GM13977 (cell line): ENCODE measurements at regions not wholly inside any gene's neighbourhood (a gene's known extent, or its start where the extent isn't known, plus 50 kb on each side); places are given as distances from the start of the nearest gene placed in this dataset.

Experiments
- DNase-seq: peaks from one replicate; pipeline ENCODE4 v3.0.0; 2012; ENCODE audit warnings: low spot score
- in situ Hi-C: fragments of 300-500 bp; cut with MboI; formaldehyde crosslinking; loops from one replicate; pipeline ENCODE4 v1.12.0; 2022; ENCODE audit warnings: low sequenced_read_pairs, low pct_unique_long_range_greater_than_20kb, mixed read lengths, inconsistent platforms; ENCODE audit not compliant: unreplicated experiment
- TF ChIP-seq, protein P1 (sequence below): IDR thresholded peaks from 2 replicates; pipeline ENCODE4 v1.5.1; 2012; ENCODE audit warnings: mild to moderate bottlenecking, control low read depth; ENCODE audit not compliant: insufficient read depth; ENCODE audit errors: extremely low read depth, missing control alignments

DNA sequence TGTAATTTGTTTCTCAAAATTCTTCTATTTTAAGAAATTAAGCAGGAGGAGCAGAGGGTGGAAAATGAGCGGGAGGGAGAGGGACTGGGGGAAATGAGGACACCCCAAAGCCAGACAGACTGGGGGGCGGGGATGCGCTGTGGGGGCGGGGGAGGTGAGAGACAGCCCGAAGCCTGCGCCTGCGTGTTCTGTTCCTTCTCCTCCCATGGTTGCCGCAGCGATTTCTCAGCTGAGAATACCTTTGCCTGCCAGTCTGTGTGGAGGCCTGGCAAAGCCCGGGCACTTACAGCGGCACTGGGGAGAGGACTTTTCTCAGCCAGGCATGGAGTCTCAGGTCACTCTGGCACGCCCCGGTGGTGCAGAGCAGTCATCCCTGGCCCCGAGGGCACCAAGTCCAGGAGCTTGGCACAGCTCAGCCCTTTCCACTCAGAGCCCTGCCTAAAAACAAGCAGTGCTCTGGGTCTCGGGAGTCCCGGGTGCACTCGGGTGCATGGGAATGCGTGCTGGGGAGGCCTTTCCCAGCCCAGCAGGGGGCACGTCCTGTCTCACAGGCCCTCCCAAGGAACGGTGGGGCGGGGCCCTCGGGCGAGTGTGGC lies 289.3 kb upstream of the HS6ST1 start:
- DNase-seq: no peak
- TF ChIP-seq, protein P1, sequence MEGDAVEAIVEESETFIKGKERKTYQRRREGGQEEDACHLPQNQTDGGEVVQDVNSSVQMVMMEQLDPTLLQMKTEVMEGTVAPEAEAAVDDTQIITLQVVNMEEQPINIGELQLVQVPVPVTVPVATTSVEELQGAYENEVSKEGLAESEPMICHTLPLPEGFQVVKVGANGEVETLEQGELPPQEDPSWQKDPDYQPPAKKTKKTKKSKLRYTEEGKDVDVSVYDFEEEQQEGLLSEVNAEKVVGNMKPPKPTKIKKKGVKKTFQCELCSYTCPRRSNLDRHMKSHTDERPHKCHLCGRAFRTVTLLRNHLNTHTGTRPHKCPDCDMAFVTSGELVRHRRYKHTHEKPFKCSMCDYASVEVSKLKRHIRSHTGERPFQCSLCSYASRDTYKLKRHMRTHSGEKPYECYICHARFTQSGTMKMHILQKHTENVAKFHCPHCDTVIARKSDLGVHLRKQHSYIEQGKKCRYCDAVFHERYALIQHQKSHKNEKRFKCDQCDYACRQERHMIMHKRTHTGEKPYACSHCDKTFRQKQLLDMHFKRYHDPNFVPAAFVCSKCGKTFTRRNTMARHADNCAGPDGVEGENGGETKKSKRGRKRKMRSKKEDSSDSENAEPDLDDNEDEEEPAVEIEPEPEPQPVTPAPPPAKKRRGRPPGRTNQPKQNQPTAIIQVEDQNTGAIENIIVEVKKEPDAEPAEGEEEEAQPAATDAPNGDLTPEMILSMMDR: no peak
- in situ Hi-C loops: no loop called here

DNA sequence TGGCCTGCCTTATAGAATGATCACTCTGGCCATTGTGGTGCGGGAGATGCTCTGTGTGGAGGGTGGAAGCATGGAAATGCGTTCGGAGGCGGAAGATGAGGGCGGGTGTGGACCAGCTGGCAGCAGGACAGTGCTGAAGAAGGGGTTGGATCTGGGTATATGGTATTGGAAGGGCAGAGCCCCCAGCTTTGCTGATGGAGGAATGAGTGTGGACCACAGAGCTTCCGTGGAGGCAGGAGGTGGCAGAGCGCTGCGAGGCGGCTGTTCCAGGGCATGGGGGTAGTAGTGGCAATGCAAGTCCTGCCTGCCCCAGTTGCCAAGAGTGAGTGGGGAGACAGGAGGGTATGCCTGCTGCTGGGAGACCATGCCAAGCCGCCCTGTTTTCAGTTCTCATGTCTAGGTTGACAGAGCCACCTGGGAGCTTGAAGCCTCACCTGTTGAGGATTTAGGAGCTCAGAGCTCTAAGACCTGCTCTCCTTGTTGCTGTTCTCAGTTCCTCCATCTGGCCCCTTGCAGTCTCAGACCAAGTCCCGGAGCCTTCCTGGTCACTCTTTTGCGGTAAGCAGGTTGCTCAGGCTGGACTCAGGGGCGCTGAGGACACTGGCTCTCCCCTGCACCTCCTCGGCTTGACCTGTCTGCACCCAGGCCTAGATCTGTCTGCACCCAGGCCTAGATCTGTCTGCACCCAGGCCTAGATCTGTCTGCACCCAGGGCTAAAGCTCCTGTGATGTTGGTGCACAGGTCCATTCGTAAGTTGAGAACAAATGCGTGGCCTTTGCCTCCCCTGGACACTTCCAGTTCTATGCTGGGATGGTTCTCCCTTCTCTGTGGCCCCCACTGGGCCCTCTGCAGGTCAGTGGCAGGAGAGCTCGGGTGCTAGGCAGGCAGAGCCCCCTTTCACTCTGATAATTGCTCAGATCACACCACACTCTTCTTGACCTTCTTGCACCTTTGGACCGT lies 290.5 kb upstream of the HS6ST1 start:
- in situ Hi-C loops: no loop called here
- TF ChIP-seq, protein P1: no peak
- no peak for DNase-seq

DNA sequence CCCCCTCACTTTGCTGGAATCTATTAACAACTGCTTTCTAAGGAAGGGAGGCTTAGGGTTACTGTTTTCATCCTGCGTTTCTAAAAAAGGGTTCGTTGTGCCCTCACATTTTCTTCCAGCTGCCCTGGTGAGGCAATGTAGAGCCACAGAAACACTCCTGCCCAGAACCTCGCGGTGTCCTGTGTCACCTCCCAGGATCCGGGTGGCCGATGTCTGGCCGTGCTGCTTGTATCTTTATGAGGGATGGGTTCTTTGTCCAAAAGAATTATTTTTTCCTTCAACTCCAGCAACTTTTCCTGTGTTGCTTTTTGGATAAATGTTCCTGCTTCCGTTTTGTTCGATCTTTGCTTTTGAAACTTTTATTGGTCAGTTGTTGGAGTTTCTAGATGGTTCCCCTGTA lies 291.8 kb upstream of the HS6ST1 start:
- TF ChIP-seq, protein P1: no peak
- in situ Hi-C loops: no loop called here
- no peak for DNase-seq

DNA sequence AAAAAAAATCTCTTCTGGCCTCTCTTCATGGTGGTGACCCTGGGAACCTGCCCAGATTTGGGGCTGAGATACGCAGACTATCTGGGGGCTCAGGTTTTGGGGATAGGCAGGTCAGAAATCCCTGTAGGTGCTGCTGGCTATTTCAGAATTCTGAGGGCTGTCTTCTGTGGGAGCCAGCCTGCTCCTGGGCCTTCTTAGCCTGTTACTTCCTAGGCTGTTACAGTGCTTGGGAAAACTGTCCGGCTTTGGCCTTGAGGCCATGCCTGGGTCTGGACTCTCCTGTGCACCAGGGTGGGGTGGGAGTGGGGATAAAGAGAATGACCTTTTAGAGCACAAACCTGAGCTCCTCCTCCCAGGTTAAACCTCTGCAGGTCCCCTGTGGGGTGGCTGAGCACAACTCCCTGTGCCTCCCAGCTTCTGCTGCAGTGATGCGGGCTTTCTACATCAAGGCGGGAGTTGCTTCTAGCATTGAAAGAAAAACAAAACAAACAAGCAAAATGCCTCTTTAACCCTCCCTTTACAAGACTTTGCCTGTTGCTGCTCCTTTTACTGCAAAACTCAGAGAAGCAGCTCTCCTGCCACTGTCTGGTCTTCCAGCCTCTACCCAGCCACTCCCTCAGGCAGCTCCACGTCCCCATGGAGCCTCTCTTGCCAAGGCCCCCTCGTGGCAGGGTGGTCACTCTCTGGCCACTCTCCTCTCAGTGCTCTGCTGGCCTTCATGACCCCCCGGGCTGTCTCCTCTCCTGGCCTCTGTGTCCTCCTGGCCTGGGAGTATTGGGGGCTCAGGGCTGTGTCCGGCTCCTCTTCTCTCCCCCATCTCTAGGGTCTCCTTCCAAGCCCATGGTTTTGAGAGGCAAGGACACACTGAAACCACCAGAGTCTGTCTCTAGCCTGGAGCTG lies 293.0 kb upstream of the HS6ST1 start:
- in situ Hi-C loops: no loop called here
- no peak for DNase-seq
- TF ChIP-seq, protein P1: no peak

DNA sequence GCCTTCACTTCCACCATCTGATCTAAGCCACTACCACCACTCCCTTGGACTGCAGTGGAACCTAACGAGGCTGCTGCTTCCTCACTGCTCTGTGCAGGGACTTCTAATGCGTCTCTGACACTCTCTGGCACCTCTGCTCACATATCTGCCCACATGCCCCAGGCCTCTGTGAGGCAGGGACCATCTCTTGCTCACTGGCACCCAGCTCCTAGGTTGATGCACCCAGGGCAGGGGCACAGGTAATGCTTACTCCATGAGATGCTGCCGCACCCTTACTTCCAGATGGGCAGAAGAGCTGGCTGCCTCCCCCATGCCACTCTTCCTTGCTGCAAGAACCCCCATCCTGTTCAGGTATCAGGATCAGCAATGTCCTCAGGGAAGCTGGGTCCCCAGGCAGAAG lies 294.0 kb upstream of the HS6ST1 start:
- DNase-seq: no peak
- TF ChIP-seq, protein P1: no peak
- in situ Hi-C loops: no loop called here

DNA sequence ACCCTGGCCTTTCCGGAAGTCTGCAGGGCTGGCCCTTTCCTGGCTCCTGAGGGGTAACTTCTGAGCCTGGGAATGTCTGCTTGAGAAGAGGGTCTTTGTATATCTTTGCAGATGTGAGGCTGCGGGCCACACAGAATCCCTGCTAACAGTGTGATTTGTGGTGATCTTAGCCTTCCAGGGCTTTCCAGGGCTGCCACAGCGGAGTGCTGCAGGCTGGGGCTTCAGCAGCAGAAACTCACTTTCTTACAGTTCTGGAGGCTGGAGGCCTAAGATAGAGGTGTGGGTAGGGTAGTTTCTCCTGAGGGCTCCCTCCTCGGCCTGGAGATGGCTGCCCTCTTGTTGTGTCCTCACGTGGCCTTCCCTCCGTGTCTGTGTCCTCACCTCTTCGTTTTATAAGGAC lies 294.7 kb upstream of the HS6ST1 start:
- in situ Hi-C loops: no loop called here
- TF ChIP-seq, protein P1: no peak
- no peak for DNase-seq
